GM21423 (cell line): ENCODE measurements at regions not wholly inside any gene's neighbourhood (a gene's known extent, or its start where the extent isn't known, plus 50 kb on each side); places are given as distances from the start of the nearest gene placed in this dataset.

Experiments used
- ATAC-seq: cut with Tn5 transposase; IDR thresholded peaks from one replicate; pipeline ENCODE4 v1.9.1; 2021; ENCODE audit warnings: mild to moderate bottlenecking, moderate library complexity; ENCODE audit not compliant: unreplicated experiment

GRCh38 chr10:88107296-88108097, 244.1 kb downstream of the PTEN start:
- no peak for ATAC-seq

GRCh38 chr10:88108115-88108610, 244.7 kb downstream of the PTEN start:
- ATAC-seq: no peak

- ATAC-seq: no peak
These were observed 246.9 kb downstream of the PTEN start for GRCh38 chr10:88110355-88110754.

- no peak for ATAC-seq
These were observed 247.4 kb downstream of the PTEN start for GRCh38 chr10:88110822-88111221.

GRCh38 chr10:88111294-88111693, 247.9 kb downstream of the PTEN start:
- ATAC-seq: no peak

- ATAC-seq: peak; percentile 30
These were observed 249.8 kb downstream of the PTEN start for GRCh38 chr10:88113232-88113631.

- ATAC-seq: no peak
These were observed 250.3 kb downstream of the PTEN start for GRCh38 chr10:88113657-88114272.

- peak; percentile 25 for ATAC-seq
These were observed 250.9 kb downstream of the PTEN start for GRCh38 chr10:88114368-88114767.

GRCh38 chr10:88115407-88115806, 252.0 kb downstream of the PTEN start:
- ATAC-seq: no peak

GRCh38 chr10:88115968-88116367, 252.5 kb downstream of the PTEN start:
- no peak for ATAC-seq

- ATAC-seq: no peak
These were observed 253.1 kb downstream of the PTEN start for GRCh38 chr10:88116481-88116880.

GRCh38 chr10:88116971-88117626, 253.7 kb downstream of the PTEN start:
- ATAC-seq: no peak

- no peak for ATAC-seq
These were observed 254.6 kb downstream of the PTEN start for GRCh38 chr10:88117869-88118632.

GRCh38 chr10:88118729-88119128, 255.3 kb downstream of the PTEN start:
- no peak for ATAC-seq

- ATAC-seq: no peak
These were observed 255.7 kb downstream of the PTEN start for GRCh38 chr10:88119160-88119559.

- ATAC-seq: no peak
These were observed 256.6 kb downstream of the PTEN start for GRCh38 chr10:88120075-88120474.

GRCh38 chr10:88120599-88121333, 257.3 kb downstream of the PTEN start:
- ATAC-seq: no peak

- ATAC-seq: no peak
These were observed 257.9 kb downstream of the PTEN start for GRCh38 chr10:88121361-88121760.

- ATAC-seq: no peak
These were observed 258.7 kb downstream of the PTEN start for GRCh38 chr10:88122145-88122544.

- ATAC-seq: no peak
These were observed 259.2 kb downstream of the PTEN start for GRCh38 chr10:88122576-88122975.
